NCI-H226 (cell line): ENCODE measurements at regions not wholly inside any gene's neighbourhood (a gene's known extent, or its start where the extent isn't known, plus 50 kb on each side); places are given as distances from the start of the nearest gene placed in this dataset.
A peak's percentile ranks its signal among the peaks of the same experiment; 100 is the strongest.

Experiments used
- DNase-seq: peaks from one replicate; pipeline ENCODE4 v3.0.0-alpha.2; 2015

DNA sequence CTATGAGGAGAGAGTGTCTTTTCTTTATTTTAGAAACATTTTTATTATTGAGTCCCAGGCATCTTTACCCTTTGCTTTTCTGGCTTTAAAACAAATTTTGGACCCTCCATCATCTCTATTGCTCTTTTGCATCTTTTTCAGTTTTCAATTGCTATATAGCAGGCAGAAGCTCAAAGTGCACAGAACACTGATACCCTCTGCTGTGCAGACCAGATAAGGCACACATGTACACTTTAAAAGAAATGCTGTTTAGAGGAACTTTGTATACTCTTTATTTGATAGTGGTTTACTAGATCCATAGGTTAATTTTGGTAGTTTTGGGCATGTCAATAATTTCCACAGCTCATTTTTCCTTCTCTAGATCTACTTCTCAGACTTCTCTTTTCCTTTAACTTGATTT lies 324.2 kb downstream of the SH2D4B start:
- DNase-seq = no peak

DNA sequence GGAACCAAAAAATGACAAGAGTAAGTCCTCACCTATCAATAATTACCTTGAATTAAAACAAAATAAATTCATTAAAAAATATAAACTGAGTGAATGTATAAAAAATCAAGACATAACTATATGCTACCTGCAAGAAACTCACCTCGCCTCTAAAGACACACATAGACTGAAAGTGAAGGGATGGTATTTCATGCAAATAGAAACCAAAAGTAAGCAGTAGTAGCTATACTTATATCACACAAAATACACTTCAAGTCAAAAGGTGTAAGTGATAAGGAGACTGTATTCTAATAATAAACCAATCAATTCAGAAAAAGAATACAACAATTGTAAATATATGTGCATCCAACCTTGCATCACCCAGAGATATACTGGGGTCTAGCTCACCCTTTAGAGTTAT lies 332.6 kb downstream of the SH2D4B start:
- no peak for DNase-seq

- DNase-seq = no peak
Observed at GRCh38 chr10:80871083-80871482, 333.4 kb downstream of the SH2D4B start.

- no peak for DNase-seq
Observed at GRCh38 chr10:80878330-80878729, 340.6 kb downstream of the SH2D4B start.

- no peak for DNase-seq
Observed at GRCh38 chr10:80890146-80890545, 352.4 kb downstream of the SH2D4B start.

DNA sequence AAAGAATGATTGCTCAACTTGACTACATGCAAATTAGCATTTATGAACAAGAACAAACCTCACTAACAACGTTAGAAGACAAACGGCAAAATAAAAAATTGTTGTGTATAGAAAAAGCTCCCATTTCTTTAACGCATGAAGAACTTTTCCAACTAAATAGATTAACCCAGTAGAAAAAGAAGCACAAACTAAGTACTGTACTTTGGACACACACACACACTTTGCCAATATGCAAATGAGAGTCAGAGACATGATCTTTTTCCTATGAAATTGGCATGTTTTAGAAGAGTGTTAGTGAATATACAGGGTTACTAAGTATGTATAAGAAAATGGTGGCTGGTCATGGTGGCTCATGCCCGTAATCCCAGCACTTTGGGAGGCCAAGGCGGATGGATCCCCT lies 355.6 kb downstream of the SH2D4B start:
- DNase-seq = no peak

- DNase-seq = no peak
Observed at GRCh38 chr10:80894311-80894791, 356.6 kb downstream of the SH2D4B start.

- DNase-seq = no peak
Observed at GRCh38 chr10:80894797-80895467, 357.2 kb downstream of the SH2D4B start.

DNA sequence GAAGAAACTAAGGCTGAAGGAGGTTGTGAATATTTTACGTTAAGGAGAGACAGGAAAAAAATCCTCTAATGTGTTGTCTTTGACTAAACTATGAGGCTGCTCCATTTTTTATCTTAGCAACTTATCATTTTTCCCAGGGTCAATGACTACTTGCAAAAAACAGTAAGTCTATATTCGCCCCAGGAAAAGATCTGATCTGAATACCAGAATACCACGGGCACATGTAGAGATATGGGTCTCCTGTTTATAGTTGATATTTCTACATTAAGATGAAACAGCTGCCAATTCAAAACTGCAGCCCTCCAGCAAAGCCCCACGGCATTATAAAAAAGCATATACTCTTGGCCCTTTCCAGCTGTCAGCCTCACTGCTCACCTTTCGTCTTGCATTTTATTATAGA lies 358.4 kb downstream of the SH2D4B start:
- no peak for DNase-seq

DNA sequence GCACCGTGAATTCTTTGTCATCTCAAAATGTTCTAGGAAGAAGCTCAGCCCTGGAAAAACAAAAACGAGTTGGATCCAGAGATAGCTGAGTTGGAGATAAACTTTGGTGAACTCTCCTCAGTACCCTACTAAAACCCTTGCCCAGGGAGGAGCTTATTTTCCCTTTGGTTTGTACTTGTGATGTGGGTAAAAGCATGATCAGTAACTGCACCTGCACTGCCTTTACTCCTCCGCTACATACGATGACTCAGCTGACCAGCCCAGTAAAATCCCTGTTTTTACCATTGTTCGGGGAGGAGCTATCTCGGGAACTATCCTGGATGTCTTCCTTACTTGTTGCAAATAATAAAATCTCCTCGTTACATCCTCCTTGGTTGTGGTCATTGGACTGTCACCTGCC lies 359.3 kb downstream of the SH2D4B start:
- DNase-seq = no peak

- DNase-seq = no peak
Observed at GRCh38 chr10:80900661-80901060, 363.0 kb downstream of the SH2D4B start.

- DNase-seq = no peak
Observed at GRCh38 chr10:80908611-80909010, 370.9 kb downstream of the SH2D4B start.

DNA sequence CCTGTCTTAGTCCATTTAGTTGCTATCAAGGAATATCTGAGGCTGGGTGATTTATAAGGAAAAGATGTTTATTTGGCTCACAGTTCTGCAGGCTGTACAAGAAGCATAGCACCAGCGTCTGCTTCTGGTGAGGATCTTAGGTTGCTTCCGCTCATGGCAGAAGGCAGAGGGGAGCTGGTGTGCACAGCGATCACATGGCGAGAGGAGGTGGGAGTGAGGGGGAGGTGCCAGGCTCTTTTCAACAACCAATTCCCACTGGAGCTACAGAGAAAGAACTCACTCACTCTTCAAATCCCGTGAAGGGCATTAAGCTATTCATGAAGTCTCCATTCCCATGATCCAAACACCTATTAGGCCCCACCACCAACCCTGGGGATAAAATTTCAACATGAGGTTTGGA lies 371.6 kb downstream of the SH2D4B start:
- no peak for DNase-seq

GRCh38 chr10:80917636-80918035 lies 379.9 kb downstream of the SH2D4B start:
- DNase-seq = no peak

- DNase-seq = no peak
Observed at GRCh38 chr10:80921032-80921431, 383.3 kb downstream of the SH2D4B start.

GRCh38 chr10:80924063-80924952 lies 386.6 kb downstream of the SH2D4B start:
- DNase-seq = peak; percentile 2

DNA sequence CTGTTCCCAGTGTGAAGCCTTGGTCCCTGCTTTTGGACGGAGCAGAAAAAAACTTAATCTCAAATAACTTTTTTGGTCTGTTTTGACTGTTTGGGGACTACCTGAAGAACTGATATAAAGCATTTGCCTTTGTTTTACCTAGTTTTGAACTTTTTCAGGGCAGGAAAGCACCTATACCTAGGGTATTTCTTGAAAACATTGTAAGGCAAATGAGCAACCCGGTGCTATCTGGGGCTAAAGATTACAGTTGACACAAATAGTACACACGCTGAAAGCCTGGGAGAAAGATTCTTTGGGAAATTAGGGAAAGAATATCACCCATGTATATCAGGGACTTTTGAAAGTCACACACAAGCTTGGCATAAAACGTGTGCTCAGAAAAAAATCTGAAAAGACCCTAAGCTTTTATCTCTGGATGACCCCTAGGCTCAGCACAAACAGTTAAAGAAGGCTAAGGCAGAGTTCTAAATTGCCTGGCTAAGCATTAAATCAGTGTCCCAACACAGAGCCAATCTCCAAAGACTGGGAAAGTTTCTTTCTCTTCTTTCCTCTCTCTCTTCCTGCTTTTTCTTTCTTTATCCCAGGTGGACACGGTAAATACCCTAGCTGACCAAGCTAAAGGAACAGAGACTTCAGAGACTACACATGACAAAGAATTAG lies 389.8 kb downstream of the SH2D4B start:
- no peak for DNase-seq

GRCh38 chr10:80938903-80939302 lies 401.2 kb downstream of the SH2D4B start:
- DNase-seq = no peak

- DNase-seq = no peak
Observed at GRCh38 chr10:80945264-80945880, 407.7 kb downstream of the SH2D4B start.

GRCh38 chr10:80946073-80946472 lies 408.4 kb downstream of the SH2D4B start:
- DNase-seq = no peak

DNA sequence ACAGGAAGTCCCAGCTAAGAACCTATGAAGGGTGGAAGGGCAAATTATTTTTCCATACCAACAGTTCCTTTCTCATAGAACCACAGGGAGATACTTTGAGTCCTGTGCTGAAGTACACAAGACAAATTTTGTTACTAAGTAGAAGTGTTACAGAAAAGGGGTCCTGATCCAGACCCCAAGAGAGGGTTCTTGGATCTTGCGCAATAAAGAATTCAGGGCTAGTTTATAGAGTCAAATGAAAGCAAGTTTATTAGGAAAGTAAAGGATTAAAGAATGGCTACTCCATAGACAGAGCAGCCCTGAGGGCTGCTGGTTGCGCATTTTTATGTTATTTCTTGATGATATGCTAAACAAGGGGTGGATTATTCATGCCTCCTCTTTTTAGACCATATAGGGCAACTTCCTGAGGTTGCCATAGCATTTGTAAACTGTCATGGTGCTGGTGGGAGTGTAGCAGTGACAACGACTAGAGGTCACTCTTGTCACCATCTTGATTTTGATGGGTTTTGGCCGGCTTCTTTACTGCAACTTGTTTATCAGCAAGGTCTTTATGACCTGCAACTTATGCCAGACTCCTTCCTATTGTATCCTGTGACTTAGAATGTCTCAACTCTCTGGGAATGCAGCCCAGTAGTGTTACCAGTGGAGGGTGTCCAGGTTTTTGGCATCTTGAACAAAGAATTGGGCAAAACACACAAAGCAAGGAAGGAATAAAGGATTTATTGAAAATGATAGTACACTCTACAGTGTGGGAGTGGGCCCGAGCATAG lies 409.4 kb downstream of the SH2D4B start:
- no peak for DNase-seq

- DNase-seq = no peak
Observed at GRCh38 chr10:80949785-80950184, 412.1 kb downstream of the SH2D4B start.
